ENCODE measurements at regions not wholly inside any gene's neighbourhood (a gene's known extent, or its start where the extent isn't known, plus 50 kb on each side); places are given as distances from the start of the nearest gene placed in this dataset.
"Not testable (repeated sequence)": the region's sequence is repeated elsewhere in the genome, so short reads cannot be mapped to it uniquely, and the experiment has no call there.

DNA sequence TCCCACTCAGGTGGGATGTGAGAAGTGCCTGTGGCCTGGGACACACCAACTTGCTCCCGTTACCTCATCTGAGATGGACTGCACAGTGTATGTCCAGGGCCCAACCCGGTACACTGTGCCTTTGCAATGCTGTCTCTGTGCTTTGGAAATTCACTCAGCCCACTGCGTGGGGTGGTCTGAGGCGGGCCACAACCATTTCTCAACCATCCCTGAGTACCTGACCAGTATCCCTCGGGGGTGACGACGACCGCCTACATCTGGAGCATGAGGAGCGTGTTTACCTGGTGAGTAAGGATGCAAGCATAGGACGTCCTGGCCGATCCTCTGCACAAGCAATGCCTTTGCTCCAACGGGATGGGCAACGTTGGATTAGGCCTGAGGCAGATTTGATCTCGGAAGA is 188.2 kb upstream of the PZP start:
- H3K79me2 ChIP-seq (ENCODE audit: low read length); H4K20me1 ChIP-seq (ENCODE audit: insufficient read depth, low read length); H3K36me3 ChIP-seq (replicated peaks; ENCODE audit: low read depth, low read length); H2AFZ ChIP-seq (ENCODE audit: low read depth, low read length); H3K9me3 ChIP-seq (ENCODE audit: insufficient read depth, low read length); H3K4me1 ChIP-seq (ENCODE audit: low read length); H3K27me3 ChIP-seq (ENCODE audit: low read depth, low read length); H3K9ac ChIP-seq (ENCODE audit: low read length); H3K27ac ChIP-seq (ENCODE audit: low read length); H3K4me3 ChIP-seq (ENCODE audit: low read length); H3K4me2 ChIP-seq (ENCODE audit: low read length): not testable (repeated sequence)

GRCh38 chr12:9395220-9395619 is 187.0 kb upstream of the PZP start:
- not testable (repeated sequence) for H3K4me3 ChIP-seq (ENCODE audit: low read length); H4K20me1 ChIP-seq (ENCODE audit: insufficient read depth, low read length); H3K9me3 ChIP-seq (ENCODE audit: insufficient read depth, low read length); H3K27ac ChIP-seq (ENCODE audit: low read length); H3K36me3 ChIP-seq (replicated peaks; ENCODE audit: low read depth, low read length); H3K4me2 ChIP-seq (ENCODE audit: low read length); H3K9ac ChIP-seq (ENCODE audit: low read length); H3K4me1 ChIP-seq (ENCODE audit: low read length); H3K79me2 ChIP-seq (ENCODE audit: low read length); H3K27me3 ChIP-seq (ENCODE audit: low read depth, low read length); H2AFZ ChIP-seq (ENCODE audit: low read depth, low read length)

- no peak for TF ChIP-seq EZH2phosphoT487 (IDR thresholded peaks at IDR 0.05; ENCODE audit: low read depth)
- TF ChIP-seq CTCF (IDR thresholded peaks at IDR 0.05; ENCODE audit: low read depth, low read length): no peak
- H3K4me3 ChIP-seq (ENCODE audit: low read length): no peak overlapping the region
- H3K36me3 ChIP-seq (replicated peaks; ENCODE audit: low read depth, low read length): peaks cover 7% of the 10 kb centered on the region
- no peaks in the 10 kb centered on the region for H3K9me3 ChIP-seq (ENCODE audit: insufficient read depth, low read length)
- H3K9ac ChIP-seq (ENCODE audit: low read length): no peak overlapping the region
- H2AFZ ChIP-seq (ENCODE audit: low read depth, low read length): no peak overlapping the region
- H3K79me2 ChIP-seq (ENCODE audit: low read length): no peaks in the 10 kb centered on the region
- no peaks in the 10 kb centered on the region for H3K27me3 ChIP-seq (ENCODE audit: low read depth, low read length)
- no peaks in the 10 kb centered on the region for H4K20me1 ChIP-seq (ENCODE audit: insufficient read depth, low read length)
- no peak overlapping the region for H3K27ac ChIP-seq (ENCODE audit: low read length)
- H3K4me2 ChIP-seq (ENCODE audit: low read length): no peak overlapping the region
- H3K4me1 ChIP-seq (ENCODE audit: low read length): peaks cover 9% of the 10 kb centered on the region; the same call in 1 of the 2 replicates
These were observed 184.6 kb upstream of the PZP start for GRCh38 chr12:9392842-9393241.

- no peaks in the 10 kb centered on the region for H3K79me2 ChIP-seq (ENCODE audit: low read length)
- TF ChIP-seq EZH2phosphoT487 (IDR thresholded peaks at IDR 0.05; ENCODE audit: low read depth) (no peak), CTCF (IDR thresholded peaks at IDR 0.05; ENCODE audit: low read depth, low read length) (no peak)
- no peak overlapping the region for H3K4me2 ChIP-seq (ENCODE audit: low read length)
- H3K36me3 ChIP-seq (replicated peaks; ENCODE audit: low read depth, low read length): peaks cover 7% of the 10 kb centered on the region
- H4K20me1 ChIP-seq (ENCODE audit: insufficient read depth, low read length): no peaks in the 10 kb centered on the region
- H3K27me3 ChIP-seq (ENCODE audit: low read depth, low read length): no peaks in the 10 kb centered on the region
- no peak overlapping the region for H3K9ac ChIP-seq (ENCODE audit: low read length)
- H3K27ac ChIP-seq (ENCODE audit: low read length): no peak overlapping the region
- H3K9me3 ChIP-seq (ENCODE audit: insufficient read depth, low read length): no peaks in the 10 kb centered on the region
- no peak overlapping the region for H2AFZ ChIP-seq (ENCODE audit: low read depth, low read length)
- no peak overlapping the region for H3K4me3 ChIP-seq (ENCODE audit: low read length)
- peaks cover 9% of the 10 kb centered on the region; the same call in 1 of the 2 replicates for H3K4me1 ChIP-seq (ENCODE audit: low read length)
These were observed 183.6 kb upstream of the PZP start for GRCh38 chr12:9391815-9392214.

DNA sequence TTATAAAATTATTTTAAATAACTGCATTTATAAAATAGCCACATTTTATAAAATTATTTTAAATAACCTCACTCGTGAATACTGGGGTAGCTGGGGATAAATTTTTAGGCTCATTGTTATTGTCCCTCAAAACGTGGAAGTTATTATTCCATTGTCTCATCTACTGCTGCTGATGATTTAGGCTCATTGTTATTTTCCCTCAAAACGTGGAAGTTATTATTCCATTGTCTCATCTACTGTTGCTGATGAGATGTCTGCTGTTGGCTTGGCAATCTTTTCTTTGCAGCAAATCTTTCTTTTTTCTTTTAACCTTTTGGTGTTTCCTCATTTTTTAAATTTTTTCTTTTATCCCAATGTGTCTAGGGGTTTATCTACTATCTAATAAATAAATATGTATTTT is 182.6 kb upstream of the PZP start:
- Histone ChIP-seq H3K9ac (ENCODE audit: low read length) (no peak overlapping the region), H3K36me3 (replicated peaks; ENCODE audit: low read depth, low read length) (peaks cover 7% of the 10 kb centered on the region), H3K27me3 (ENCODE audit: low read depth, low read length) (no peaks in the 10 kb centered on the region), H3K27ac (ENCODE audit: low read length) (no peak overlapping the region), H3K4me2 (ENCODE audit: low read length) (no peak overlapping the region), H3K9me3 (ENCODE audit: insufficient read depth, low read length) (no peaks in the 10 kb centered on the region), H3K4me3 (ENCODE audit: low read length) (no peak overlapping the region), H2AFZ (ENCODE audit: low read depth, low read length) (no peak overlapping the region), H3K4me1 (ENCODE audit: low read length) (peaks cover 9% of the 10 kb centered on the region; the same call in 1 of the 2 replicates), H3K79me2 (ENCODE audit: low read length) (no peaks in the 10 kb centered on the region), H4K20me1 (ENCODE audit: insufficient read depth, low read length) (no peaks in the 10 kb centered on the region)
- TF ChIP-seq CTCF (IDR thresholded peaks at IDR 0.05; ENCODE audit: low read depth, low read length) (no peak), EZH2phosphoT487 (IDR thresholded peaks at IDR 0.05; ENCODE audit: low read depth) (no peak)
